AG09309 (cell line): ENCODE measurements at regions not wholly inside any gene's neighbourhood (a gene's known extent, or its start where the extent isn't known, plus 50 kb on each side); places are given as distances from the start of the nearest gene placed in this dataset.

Source experiments
- DNase-seq: peaks from one replicate; pipeline ENCODE4 v3.0.0-alpha.2; 2010; ENCODE audit warnings: low read depth
- H3K4me3 ChIP-seq: 2 replicates; pipeline ENCODE4 v1.5.1; 2011; ENCODE audit warnings: mild to moderate bottlenecking, low read depth, low read length, moderate library complexity; ENCODE audit not compliant: control insufficient read depth
- CTCF ChIP-seq: IDR thresholded peaks from 2 replicates; pipeline ENCODE4 v1.5.1; 2011; ENCODE audit warnings: mild to moderate bottlenecking, low read depth, low read length, inconsistent platforms; ENCODE audit not compliant: insufficient read depth, control insufficient read depth; ENCODE audit errors: missing control alignments

GRCh38 chr6:92188016-92188415 is 1231.3 kb downstream of the EPHA7 start:
- TF ChIP-seq CTCF, result no peak
- H3K4me3 ChIP-seq, result no peak overlapping the region
- no peak for DNase-seq

DNA sequence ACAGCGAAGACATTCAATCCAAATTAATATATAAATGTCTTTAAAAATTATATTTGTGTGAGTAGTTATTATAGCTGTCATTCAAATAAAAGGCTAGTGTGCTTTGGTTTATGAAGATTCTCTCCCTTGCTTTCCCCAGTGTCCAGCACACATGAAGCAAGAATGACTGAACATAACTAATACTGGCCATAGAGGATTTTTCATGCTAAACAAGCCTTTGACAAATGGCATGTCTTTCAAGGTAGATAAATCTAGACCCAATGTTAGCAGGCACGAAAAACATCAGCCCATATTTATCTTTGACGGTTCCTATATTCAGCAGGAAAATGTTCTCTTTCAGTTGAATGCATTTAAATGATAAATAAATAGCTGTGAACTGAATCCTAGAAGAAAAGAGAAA is 1234.4 kb downstream of the EPHA7 start:
- TF ChIP-seq CTCF, result no peak
- no peak for DNase-seq
- H3K4me3 ChIP-seq, result no peak overlapping the region

GRCh38 chr6:92181347-92181746 is 1238.0 kb downstream of the EPHA7 start:
- no peak for DNase-seq
- no peak for TF ChIP-seq CTCF
- H3K4me3 ChIP-seq, result no peak overlapping the region

- DNase-seq, result no peak
- no peak for TF ChIP-seq CTCF
- H3K4me3 ChIP-seq, result no peak overlapping the region
These were observed 1239.3 kb downstream of the EPHA7 start for GRCh38 chr6:92180090-92180489.

DNA sequence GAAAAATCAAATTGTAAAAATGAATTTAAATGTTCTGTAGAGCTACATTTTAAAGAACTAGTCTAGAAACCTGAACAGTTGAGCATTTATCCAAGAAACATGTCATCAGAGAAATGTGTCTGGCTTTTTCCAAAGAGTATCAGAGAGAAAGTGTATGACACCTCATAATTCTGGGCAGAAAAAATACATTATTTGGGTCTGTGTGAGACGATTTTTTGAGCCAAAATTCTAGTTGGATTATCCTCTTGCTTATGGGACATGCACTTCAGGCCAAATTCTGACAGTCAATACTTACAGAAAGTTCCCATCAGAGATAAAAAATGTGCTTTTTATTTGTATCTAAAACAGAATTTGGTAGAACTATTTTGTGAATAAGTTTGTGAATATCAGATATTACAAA is 1242.7 kb downstream of the EPHA7 start:
- TF ChIP-seq CTCF, result no peak
- H3K4me3 ChIP-seq, result no peak overlapping the region
- DNase-seq, result no peak

DNA sequence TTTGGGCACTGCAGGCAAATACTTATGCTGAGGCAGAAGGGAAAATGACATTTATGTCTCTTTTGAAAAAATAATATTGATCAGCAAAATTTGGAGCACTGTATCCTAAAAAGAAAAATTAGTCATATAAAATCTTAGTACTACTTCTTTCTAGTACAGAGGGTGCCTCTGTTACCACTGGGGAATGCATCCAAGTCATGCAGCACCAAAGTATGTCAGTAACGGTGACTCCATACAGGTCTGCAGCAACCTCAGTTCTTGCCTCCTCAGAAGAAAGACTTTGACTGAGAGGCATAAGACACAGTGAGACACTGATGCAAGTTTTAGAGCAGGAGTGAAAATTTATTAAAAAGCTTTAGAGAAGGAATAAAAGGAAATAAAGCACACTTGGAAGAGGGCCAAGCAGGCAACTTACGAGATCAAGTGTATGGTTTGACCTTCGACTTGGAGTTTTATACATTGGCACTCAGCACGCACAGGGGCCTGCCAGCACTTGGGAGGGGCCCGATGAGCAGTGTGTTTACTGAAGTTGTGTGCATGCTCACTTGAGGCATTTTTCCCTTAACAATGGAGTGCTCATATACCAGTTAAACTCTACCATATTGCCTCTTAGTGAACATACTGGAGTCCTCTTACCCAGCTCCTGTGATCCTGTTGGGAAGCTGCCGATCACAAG is 1244.8 kb downstream of the EPHA7 start:
- no peak for DNase-seq
- no peak for TF ChIP-seq CTCF
- no peak overlapping the region for H3K4me3 ChIP-seq

DNA sequence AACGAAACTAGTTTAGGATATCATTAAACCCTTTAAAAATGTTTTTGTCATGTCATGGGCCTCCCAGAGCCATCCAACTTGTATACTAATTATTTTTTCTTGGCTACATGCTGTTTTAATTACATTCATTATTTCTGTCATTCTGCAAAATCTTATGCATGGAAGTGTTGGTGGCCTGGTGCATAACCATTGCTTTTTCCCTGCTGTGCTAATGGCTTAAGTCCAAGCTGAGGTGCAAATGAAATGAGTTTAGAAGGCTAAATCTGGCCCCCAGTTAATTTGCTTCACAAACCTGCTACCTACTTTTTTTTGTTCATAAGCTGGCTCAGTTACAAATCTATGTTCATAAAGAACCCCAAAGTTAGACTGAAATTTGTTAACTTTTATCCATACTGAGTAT is 1249.9 kb downstream of the EPHA7 start:
- no peak overlapping the region for H3K4me3 ChIP-seq
- TF ChIP-seq CTCF, result no peak
- no peak for DNase-seq
